ENCODE measurements at regions not wholly inside any gene's neighbourhood (a gene's known extent, or its start where the extent isn't known, plus 50 kb on each side); places are given as distances from the start of the nearest gene placed in this dataset.

DNA sequence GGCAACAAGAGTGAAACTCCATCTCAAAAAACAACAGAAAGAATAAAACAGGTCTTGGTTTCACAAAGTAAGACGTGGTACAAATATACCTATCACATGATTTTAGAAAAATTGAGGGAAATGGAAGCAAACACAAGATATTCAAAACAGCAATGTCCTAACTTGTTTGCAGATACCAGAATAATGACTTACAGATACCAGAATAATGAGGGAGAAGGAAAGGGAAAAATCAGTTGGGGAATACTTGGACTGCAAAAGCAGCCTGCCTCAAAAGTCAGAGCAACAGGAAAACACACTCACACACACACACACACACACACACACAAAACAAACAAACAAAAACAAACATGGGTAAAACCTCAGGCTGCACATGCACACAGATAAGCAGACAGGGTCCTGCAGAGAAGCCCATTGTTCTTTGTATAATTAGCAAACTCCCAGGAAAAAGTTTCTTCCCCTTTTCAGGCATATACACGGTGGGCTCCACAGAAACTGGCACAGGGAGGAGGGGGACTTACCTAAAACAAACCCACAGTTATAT lies 65.7 kb upstream of the CAPRIN2 start:
- intact Hi-C loops (cut with DNase I; ENCODE audit: low total_unique reads) = no loop called here
- no peak overlapping the region for H3K4me3 ChIP-seq
- no peak overlapping the region for H3K27ac ChIP-seq
- no peak for TF ChIP-seq CTCF (IDR thresholded peaks at IDR 0.05)
- no peak for TF ChIP-seq POLR2AphosphoS5 (IDR thresholded peaks at IDR 0.05)
- no peak for TF ChIP-seq EP300 (IDR thresholded peaks at IDR 0.05)
- no peak for TF ChIP-seq POLR2A (IDR thresholded peaks at IDR 0.05)
- peaks cover 0 to 24% (median 0%) of the 10 kb centered on the region in 3 donors for H3K27me3 ChIP-seq
- DNase-seq = no peak
- H3K4me1 ChIP-seq = peaks cover 15 to 24% (median 19%) of the 10 kb centered on the region in 4 donors
- 17 to 37% (median 27%) methylated on average over 2 of the region's 2 CpGs for WGBS, 5 donors
- H3K36me3 ChIP-seq = no peaks in the 10 kb centered on the region
- no peaks in the 10 kb centered on the region for H3K9me3 ChIP-seq

DNA sequence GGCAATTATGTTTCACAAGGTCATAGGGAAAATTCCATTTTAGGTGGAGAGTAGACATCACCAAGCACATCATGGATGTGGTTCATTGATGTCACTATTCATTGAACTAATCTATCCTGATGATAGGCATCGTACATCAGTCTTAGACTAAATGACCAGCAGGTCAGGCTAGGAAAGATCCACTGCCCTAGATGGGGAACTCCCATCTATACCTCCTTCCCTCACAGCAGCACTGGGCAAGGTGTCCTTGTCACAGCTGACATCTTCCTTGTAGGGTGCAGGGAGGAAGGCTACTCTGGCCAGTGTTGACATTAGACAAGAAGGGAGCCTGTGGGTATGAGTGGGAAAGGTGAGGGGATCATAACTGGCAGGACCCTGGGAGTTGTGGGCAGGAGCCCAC lies 63.8 kb upstream of the CAPRIN2 start:
- no peak overlapping the region for H3K4me3 ChIP-seq
- no peaks in the 10 kb centered on the region for H3K36me3 ChIP-seq
- TF ChIP-seq POLR2A (IDR thresholded peaks at IDR 0.05) (no peak), EP300 (IDR thresholded peaks at IDR 0.05) (no peak), CTCF (IDR thresholded peaks at IDR 0.05) (no peak), POLR2AphosphoS5 (IDR thresholded peaks at IDR 0.05) (no peak)
- H3K9me3 ChIP-seq = no peaks in the 10 kb centered on the region
- DNase-seq = no peak
- WGBS, 5 donors = 83 to 90% (median 89%) methylated on average over 1 of the region's 1 CpG
- peaks cover 0 to 24% (median 0%) of the 10 kb centered on the region in 3 donors for H3K27me3 ChIP-seq
- H3K4me1 ChIP-seq = peaks cover 15 to 24% (median 19%) of the 10 kb centered on the region in 4 donors
- H3K27ac ChIP-seq = no peak overlapping the region
- intact Hi-C loops (cut with DNase I; ENCODE audit: low total_unique reads) = no loop called here

DNA sequence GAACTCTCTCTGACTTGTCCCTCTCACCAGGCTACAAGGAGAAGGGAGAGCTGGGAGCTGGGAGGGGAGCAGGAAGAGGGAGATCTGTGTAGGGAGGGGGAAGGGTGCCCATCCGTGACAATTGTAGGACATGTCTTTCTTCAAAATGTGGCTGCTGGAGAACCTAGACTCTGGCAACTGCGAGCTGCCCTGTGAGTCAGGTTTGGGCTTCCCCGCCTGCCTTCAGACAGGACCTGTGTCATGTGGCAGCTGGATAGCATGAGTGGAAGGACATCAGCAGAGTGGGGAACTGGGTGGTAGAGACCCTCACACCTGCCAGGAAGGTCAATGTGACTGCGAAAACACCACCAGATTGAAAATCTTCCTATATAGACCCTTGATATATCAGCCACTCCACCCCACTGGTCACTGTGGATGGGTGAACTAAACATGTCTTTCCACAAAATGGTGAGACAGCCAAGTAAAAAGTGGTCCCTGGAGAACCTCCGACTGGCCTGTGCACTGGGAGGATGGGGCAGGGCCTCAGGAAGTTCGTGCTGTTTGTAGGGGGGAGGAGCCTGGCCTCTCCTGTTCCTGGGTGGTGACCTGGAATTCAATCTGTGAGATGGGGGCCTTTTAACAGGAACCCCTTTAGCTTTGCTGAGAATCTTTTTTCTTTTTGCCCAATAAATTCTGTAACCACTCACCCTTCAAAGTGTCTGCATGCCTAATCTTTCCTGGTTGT lies 62.2 kb upstream of the CAPRIN2 start:
- no peak overlapping the region for H3K27ac ChIP-seq

GRCh38 chr12:30814295-30814655 lies 59.5 kb upstream of the CAPRIN2 start:
- Histone ChIP-seq H3K9me3 (no peaks in the 10 kb centered on the region), H3K4me1 (no peaks in the 10 kb centered on the region), H3K27ac (no peak overlapping the region), H3K27me3 (peaks cover 0 to 12% (median 0%) of the 10 kb centered on the region in 3 donors), H3K36me3 (no peaks in the 10 kb centered on the region), H3K4me3 (no peak overlapping the region)
- DNase-seq = no peak
- TF ChIP-seq POLR2A (IDR thresholded peaks at IDR 0.05) (no peak), CTCF (IDR thresholded peaks at IDR 0.05) (no peak), EP300 (IDR thresholded peaks at IDR 0.05) (no peak), POLR2AphosphoS5 (IDR thresholded peaks at IDR 0.05) (no peak)
- intact Hi-C loops (cut with DNase I; ENCODE audit: low total_unique reads) = no loop called here

More for the DNA sequence above, 62.2 kb upstream of the CAPRIN2 start:
- WGBS, 5 donors = 72 to 86% (median 83%) methylated on average over 6 of the region's 6 CpGs
- peaks cover 2 to 11% (median 5%) of the 10 kb centered on the region in 4 donors for H3K4me1 ChIP-seq
- DNase-seq = no peak
- TF ChIP-seq CTCF (IDR thresholded peaks at IDR 0.05) (no peak), POLR2AphosphoS5 (IDR thresholded peaks at IDR 0.05) (no peak), POLR2A (IDR thresholded peaks at IDR 0.05) (no peak), EP300 (IDR thresholded peaks at IDR 0.05) (no peak)
- intact Hi-C loops (cut with DNase I; ENCODE audit: low total_unique reads) = no loop called here
- H3K4me3 ChIP-seq = no peak overlapping the region
- peaks cover 0 to 12% (median 0%) of the 10 kb centered on the region in 3 donors for H3K27me3 ChIP-seq
- H3K9me3 ChIP-seq = no peaks in the 10 kb centered on the region
- no peaks in the 10 kb centered on the region for H3K36me3 ChIP-seq
